ENCODE measurements at regions not wholly inside any gene's neighbourhood (a gene's known extent, or its start where the extent isn't known, plus 50 kb on each side); places are given as distances from the start of the nearest gene placed in this dataset.
A peak's percentile ranks its signal among the peaks of the same experiment; 100 is the strongest.

DNA sequence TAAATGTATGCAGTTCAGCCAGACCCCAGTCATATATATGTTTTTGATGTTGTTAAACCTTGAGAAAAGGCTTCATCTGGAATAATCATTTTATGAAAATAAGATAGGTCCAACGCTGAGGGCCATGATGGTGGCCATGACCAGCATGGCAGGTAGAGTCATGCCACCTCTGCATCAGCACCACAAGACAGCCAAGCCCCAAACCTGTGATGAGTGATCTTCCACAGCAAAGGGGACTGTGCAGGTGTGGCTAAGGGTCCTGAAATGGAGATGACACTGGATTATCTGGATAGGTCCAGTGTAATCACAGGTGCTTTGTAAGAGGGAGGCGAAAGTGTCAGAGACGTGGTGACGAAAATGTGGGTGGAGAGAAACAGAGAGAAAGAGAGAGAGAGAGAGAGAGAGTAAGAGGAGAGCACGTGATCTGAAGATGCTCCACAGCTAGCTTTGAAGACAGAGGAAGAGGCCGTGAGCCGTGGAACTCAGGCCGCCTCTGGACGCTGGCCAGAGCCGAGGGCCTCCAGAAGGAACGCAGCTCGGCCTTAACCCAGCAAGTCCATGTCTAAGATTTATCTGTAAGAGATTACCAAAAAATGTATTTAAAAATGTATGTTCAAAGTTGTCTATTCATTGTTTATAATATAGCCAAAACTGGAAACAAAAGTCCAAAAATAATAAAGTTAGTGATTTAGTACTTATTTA, 304.4 kb upstream of the SHH start:
- DNase-seq: no peak

DNA sequence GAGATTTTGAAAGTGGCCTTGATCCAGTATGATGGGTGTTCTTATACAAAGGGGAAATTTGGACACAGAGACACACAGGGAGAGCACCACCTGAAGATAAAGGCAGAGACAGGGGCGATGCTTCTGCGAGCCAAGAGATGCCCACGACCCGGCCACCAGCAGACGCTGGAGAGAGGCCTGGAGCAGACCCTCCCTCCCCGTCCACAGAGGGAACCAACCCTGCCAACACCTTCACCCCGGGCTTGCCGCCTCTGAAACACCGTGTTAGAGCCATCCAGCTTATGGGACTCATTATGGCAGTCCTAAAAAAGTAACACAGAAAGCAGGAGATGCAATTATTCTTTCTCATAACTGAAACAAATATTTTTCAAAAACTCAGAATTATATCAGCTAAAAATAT, 303.3 kb upstream of the SHH start:
- DNase-seq: no peak

DNA sequence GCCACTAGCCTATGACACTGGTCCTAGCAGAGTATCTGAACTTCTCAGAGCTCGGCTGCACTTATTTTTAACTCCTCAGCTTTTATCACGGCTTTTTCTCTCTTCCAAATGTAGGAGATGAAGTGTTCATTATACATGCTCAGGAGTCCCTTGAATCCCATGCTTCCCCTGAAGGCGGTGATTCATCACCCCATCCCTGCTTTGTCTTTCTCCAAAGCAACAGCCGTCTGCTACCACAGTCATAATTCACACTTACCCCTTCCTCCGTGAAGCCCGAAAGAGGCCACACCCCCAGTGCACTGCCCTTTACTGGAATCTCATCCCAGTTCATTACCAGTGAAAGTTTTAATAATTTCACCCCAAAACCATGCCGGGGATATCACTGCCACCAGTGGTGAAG, 301.5 kb upstream of the SHH start:
- DNase-seq: no peak

DNA sequence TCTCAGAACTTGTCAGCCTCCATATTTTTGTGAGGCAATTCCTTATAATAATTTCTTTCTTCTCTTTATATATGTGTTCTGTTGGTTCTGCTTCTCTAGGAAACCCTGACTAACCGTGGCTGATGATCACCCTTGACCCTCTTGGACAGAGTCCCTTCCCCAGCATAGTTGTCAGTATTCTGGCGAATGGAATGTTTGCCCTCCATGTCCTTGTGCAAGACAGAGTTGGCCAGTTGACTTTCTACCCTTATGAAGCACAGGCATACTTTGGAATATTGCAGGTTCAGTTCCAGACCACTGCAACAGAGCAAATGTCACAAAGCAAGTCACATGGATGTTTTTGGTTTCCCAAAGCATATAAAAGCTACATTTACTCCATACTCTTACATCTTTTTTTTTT, 297.7 kb upstream of the SHH start:
- DNase-seq: no peak

DNA sequence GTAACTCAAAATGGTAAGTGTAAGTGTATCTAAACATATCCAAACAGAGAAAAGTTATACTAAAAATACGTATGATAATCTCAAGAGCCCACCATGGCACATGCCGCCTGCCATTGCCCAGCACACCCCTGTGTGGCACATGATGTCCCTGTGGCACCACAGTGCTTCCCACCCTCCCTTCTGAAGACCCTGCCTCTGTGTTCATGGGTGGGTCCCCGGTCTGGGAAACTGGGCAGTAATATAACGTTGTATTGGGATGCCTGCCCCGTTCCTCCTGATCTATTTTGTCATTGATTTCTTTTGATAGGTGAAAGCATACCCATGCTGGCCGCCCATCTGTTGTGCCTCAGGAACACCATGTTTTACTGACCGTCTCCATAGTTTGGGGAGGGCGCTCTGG, 296.8 kb upstream of the SHH start:
- no peak for DNase-seq

DNA sequence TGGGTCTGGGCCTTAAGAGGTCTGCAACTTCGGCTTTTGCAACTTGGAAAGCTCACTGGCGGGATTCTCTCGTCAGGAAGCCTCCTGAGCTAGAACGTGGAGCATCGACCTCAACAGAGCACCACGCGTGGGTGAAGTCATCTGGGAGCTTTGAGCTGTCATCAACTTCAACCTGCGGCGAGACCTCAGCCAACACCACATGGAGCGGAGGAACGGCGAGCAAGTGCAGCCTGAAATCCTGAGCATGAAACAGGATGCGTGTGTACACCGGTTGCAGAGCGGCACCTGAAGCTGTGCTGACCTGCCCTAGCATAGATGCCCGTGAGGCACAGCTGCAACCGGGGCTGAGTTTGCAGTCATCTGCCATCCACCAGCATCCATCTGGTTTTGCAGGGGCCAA, 295.7 kb upstream of the SHH start:
- DNase-seq: no peak

DNA sequence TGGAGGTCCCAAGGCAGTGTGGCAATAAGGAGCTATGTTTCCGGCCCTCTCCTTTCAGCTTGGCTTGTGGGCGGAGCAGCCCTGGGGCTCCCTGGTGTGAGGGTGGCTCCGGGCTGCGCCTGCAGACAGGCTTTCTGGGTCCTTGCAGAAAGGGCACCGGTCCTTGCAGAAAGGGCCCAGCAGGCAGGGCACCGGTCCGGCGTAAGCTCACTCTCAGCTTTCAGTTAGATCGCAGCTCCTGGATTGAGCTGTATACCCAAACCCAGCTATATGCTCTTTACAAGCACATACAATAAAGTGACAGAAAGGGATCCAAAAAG, 293.8 kb upstream of the SHH start:
- peak; percentile 41 for DNase-seq

DNA sequence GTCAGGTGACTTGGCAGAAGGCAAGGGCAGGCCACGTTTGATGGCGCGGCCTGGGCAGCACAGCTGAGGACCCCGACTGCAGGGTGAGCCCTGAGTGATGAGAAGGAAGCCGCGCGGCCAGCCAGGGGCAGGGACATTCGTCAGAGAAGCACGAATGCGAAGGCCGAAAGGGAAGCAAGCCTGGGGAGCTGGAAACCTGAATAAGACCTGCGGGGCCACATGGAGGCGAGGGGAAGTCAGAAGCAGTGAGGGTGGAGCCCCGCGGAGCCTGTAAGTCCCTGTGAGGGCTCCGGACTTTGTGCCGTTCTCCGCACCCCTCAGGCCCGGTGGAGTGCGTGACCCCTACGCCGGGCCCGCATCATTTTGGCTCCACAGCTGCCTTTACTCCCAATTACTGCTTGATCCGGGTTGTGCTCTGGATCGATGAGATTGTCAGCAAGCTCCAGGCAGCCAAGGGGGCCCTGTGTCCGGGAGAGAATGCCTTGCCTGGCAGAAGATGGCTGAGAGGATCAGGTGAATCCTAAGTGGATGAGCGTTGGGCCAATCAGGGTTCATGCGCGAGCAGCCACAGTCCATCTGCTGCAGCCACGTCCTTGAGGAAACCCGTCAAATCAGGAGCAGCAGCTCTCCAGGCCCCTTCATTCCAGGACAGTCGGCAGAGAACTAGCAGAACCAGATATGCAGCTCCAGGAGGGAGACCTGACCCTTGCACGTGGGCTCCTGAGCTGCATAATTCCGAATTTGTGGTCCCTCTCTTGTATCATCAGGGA, 293.3 kb upstream of the SHH start:
- DNase-seq: no peak

DNA sequence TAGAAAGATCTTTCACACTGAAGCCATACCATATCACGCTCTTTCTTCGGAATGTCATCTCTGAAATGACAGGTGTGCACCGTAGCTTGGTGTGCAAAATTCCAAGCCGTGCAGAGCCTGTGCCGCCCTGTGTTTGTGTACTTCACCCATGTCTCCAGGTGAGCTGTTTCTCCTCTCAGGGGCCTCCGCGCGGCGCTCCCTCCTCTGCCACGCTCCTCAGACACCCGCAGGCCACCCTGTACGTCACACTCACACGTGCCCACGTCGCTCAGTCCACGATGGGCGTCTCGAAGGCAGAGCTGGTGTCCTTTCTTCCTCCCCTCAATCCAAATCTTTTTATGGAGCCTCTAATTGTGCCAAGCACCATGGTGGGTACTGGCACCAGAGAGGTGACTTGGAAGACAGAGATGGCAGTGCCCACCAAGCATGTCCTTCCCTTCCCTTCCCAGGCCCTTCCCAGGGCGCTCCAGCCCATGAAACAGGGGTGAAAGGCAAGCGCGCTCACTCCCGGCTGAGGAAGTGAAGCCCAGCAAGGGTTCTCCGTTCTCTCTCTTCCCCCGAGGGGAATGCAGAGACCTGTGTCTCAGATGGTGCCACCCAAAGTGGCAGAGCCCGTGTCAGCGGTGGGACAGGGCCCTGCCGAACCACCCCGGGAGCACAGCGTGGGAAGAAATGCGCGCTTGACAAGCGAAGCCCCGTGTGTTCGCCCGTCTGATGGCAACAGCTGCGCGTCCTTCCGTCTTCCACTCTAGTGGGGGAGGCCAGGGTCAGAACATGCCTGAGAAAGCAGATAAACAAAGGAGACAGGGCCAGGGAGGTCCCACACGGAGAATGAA, 292.5 kb upstream of the SHH start:
- no peak for DNase-seq

DNA sequence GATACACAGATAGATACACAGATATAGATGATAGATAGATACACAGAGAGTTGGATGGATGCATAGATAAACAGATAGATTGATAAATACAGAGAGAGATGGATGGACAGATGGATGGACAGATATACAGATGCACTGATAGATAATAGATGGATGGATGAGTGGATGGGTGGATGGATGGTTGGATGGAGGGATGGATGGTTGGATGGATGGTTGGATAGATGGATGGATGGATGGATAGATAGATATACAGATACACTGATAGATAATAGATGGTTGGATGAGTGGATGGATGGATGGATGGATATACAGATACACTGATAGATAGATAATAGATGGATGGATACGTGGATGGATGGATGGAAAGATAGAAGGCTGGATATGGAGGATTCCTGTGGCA, 290.0 kb upstream of the SHH start:
- DNase-seq: no peak

DNA sequence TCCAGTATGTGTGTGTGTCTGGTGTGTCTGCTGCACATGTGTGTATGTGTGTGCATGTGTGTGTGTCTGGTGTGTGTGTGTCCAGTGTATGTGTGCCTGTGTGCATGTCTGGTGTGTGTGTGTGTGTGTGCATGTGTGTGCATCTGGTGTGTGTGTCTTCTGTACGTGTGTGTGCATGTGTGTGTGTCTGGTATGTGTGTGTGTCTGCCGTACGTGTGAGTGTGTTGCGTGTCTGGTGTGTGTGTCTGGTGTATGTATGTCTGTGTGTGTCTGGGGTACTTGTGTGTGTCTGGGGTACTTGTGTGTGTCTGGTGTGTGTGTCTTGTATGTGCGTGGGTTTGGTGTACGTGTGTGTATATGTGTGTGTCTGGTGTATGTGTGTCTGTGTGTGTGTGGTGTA, 289.1 kb upstream of the SHH start:
- no peak for DNase-seq

DNA sequence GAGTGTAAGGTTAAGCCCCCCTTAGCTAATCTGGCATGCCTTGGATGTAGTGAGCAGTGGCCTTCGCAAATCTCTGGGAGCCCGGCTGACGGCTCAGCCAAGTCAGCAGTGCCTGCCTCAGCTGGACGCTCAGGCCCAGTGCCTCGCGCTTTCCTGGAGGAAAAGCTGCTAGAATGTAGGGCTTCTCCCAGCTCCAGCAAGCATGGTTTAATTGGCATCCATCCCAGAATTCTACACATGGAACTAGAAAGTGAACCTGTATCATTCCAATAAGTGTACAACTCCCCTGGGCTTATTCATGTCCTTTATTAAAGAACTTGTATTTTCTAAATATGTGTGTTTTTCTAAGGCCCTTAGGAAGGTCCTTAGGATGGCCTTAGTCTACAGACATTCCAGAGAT, 287.8 kb upstream of the SHH start:
- no peak for DNase-seq

DNA sequence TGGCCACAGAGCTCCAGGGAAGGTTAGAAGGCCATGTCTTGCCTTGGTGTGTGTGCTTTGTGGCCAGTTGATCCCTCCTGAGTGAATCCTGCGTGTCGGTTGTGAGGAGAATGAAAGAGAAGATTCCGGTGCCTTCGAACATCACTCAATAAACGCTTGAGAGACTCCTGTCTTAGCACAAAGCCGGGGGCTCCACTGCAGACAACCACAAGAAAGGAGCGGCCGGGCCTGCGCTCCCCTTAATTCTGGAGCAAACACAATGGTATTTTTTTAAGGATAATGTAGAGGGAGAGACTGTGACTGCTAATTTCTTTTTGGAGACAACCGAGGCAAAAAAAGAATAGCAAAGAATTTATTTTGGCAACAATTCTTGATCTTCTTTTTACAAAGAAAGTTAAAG, 286.8 kb upstream of the SHH start:
- no peak for DNase-seq

DNA sequence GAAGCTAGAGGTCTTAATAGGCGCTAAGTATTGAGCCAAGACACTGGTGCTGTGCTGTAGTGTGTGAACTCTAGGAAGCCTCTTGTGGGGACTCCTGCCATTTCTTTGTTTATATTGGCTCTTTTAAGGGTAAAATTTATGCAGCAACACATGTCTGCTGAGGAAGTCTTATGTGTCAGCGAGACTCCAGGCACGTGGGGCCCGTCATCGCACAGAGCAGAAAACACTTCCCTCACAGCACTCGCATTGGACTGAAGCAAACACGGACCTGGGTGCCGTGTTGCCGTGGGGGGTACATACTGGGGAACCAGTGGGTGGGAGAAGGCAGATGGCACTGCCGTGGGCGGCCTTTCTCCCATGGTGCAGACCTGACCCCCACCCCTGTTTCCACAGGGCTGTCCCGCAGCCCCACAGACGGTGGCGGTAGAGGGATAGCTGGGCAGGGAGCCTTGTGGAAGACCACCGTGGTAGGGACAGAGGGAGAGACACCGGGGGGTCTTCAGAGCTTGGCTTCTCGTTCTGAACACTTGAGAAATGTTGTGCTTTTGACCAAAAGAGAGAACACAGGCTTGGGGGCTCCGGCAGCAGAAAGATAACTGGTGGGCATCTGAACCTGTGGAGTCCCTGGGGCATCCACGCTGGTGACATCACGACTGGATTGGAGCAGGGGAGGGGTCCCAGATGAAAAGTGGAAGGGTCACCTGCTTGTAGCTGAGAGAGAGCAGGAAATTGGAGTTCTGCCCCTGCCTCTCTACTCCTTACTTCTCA, 284.7 kb upstream of the SHH start:
- DNase-seq: no peak

DNA sequence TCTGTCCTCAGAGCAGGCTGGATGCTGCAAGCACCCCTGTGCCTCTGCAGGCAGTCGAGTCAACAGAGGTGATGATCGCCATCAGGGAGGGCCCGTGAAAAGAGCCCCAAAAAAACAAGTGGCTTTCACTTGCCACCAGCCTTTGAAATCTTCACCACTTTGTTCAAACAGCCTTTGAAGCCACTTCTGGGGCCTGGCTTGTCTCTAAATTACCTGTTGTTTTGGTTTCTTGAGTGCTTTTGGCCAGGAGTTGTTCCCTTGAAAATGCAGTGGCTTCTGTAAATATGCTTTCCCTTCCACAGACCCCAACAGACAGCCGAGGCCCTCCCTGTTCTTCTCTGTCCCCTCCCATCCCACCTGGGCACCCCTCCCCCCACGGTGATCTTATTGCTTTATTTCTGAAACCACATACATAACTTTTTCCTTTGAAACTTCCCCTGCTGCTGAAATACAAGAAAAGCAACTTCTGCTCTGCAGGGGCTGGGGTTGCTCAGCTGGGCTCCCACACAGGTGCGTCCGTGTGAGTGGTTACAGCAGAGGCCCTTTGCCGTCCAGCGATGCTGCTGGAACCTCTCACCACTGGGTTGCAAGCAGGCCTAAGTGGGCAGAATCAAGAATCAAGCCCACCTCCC, 283.8 kb upstream of the SHH start:
- DNase-seq: no peak

DNA sequence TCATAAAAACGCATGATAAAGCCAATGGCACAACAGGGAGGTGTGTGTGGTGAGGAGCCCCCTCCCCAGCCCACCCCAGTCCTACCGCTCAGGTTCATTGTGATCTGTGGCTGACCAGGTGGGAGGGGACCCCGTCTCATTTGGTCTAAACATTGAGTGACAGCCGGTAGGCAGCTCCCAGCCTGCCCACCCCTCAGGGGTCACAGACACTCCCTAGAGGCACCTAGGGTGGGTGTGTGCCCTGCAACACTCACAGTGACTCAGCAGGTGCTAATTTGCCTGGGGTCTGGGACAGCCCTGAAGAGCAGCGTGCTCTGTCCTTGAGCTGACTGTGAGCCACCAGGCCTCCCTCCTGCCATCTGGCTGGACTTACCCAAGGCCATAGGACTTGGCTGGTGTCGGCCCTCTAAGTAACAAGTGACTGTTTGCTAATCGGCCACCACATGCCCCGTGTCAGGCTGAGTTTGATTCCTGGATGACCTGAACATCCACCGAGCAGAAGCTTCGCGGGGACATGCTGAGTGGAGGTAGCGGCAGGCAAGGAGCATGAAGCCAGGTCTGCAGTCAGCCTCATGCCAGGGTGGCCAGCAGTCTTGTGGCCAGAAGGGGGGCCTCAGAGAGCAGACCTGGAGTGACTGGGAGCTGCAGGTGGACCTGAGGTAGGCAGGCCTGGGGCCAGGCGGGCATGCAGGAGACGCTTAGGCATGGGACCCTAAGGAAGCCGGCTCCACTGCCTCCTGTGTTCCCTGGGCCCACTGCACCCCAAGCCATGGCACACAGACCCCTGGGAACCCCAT, 282.3 kb upstream of the SHH start:
- DNase-seq: no peak

DNA sequence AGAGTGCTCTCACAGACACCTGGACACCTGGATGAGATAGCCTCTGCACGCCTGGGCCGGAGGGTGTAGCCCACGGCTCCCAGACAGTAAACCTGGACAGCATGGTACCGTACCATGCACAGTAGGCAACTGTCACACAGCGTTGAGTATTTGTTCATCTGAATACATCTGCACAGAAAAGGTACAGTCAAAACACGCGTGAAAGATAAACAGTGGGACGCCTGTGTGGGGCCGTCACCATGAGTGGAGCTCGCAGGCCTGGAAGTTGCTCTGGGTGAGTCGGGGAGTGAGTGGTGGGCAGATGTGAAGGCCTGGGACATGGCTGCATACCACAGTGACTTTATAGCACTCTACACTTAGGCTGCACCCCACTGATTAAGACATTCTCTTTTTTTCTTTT, 280.0 kb upstream of the SHH start:
- no peak for DNase-seq

DNA sequence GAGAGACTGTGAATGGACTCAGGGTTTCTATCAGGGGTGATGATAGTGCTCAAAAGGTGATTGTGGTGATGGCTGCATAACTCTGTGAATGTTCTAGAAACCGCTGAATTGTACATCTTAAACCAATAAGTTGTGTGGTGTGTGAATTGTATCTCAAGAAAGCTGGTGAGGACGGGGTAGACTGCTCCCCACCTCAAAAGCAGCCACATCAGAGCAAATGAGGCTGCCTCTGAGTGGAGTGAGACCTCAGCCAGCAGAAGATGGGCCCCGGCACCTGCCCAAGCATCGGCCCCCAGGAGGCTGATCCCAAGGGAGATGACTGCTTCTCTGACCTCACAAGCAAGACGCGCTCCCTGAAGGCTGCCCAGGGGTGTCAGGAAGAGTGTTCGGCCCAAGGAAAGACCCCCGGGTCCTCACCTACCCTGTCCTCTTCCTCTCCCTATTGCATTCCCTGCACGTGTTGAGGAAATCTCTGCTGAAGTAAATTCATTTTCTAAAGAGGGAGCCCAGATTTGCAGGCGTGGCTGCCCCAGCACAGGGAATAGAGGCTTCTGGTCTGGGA, 279.3 kb upstream of the SHH start:
- no peak for DNase-seq

DNA sequence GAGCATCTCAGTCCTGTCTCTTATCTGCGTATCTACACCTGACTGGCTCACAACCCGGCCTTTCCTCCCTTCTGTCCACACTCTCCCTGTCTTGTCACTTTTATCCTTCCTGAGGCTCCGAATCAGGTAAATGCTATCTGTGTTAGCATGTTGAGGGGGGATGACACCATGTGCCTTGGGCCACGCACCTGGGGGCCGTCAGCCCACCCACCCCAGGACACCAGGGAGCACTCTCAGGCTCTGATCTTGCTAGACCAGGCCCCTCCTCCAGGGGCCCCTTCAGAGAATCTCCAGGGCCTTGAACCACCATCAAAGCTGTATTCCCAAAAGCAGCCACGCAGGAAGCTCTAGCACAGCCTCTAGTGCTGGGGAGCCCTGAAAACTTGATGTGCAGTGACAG, 278.7 kb upstream of the SHH start:
- no peak for DNase-seq

DNA sequence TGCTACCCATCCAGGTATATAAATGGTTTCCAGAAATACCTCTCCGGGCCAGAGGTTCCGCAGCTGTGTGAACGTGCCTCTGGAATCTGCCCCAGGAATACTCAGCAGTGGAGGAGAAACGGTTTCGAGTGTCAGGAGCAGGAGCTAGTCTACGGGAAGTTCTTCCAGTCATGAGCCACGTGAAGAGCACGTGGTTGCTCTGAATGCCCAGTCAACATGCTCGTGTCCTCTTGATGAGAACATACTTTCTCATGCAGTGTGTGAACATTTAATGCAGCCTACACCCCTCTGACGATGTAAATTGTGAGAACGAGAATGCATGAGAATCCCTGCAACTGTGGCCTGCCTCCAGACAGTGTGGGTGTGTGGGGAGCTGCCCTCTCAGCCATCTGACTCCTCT, 277.0 kb upstream of the SHH start:
- DNase-seq: no peak

DNA sequence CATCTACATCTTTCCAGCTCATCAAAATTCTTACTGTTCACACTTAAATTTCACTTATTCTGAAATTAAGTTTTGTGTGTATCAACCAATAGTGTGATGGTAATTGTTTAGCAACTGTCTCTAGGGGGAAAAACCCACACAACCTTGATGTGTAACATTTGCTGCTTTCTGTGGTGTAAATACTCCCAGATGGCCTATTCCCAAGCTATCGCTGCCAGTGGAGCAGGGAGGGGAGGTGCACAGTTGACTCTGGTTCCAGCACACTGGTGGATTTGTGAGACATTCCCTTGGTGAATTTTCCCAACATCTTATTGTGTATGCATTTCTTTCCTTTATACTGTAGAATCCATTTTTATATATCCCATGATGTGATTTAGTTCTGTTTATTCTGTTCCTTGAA, 275.9 kb upstream of the SHH start:
- DNase-seq: no peak
